GM23338 (cell line): ENCODE measurements at regions not wholly inside any gene's neighbourhood (a gene's known extent, or its start where the extent isn't known, plus 50 kb on each side); places are given as distances from the start of the nearest gene placed in this dataset.

Source experiments
- ATAC-seq: fragments of 200-7000 bp; cut with Tn5 transposase; 3 replicates; pipeline ENCODE4 v1.9.1; 2020
- DNase-seq: peaks from one replicate; pipeline ENCODE4 v3.0.0-alpha.2; 2015; ENCODE audit warnings: low spot score
- H2AFZ ChIP-seq: fragments of 200-600 bp; sonication (generic); 2 replicates; pipeline ENCODE4 v1.8.0; 2016; ENCODE audit warnings: antibody characterized with exemption, mild to moderate bottlenecking, moderate library complexity
- H3F3A ChIP-seq: fragments of 200-600 bp; sonication (generic); replicated peaks from 2 replicates; pipeline ENCODE4 v1.8.0; 2017; ENCODE audit warnings: antibody characterized with exemption, mixed run types, low read depth
- H3K27ac ChIP-seq: fragments of 200-600 bp; sonication (generic); 2 replicates; pipeline ENCODE4 v1.6.1; 2016; ENCODE audit warnings: low read depth
- H3K27me3 ChIP-seq: fragments of 200-600 bp; sonication (generic); 2 replicates; pipeline ENCODE4 v1.8.0; 2016; ENCODE audit warnings: mild to moderate bottlenecking, mixed run types, moderate library complexity; ENCODE audit not compliant: insufficient read depth
- H3K36me3 ChIP-seq: fragments of 200-600 bp; sonication (generic); 2 replicates; pipeline ENCODE4 v1.8.0; 2016; ENCODE audit warnings: mild to moderate bottlenecking; ENCODE audit not compliant: insufficient read depth
- H3K4me1 ChIP-seq: fragments of 200-600 bp; sonication (generic); 2 replicates; pipeline ENCODE4 v1.8.0; 2016; ENCODE audit warnings: mild to moderate bottlenecking, moderate library complexity; ENCODE audit not compliant: insufficient read depth
- H3K4me2 ChIP-seq: fragments of 200-600 bp; sonication (generic); 2 replicates; pipeline ENCODE4 v1.7.1; 2017; ENCODE audit warnings: mixed run types
- H3K4me3 ChIP-seq: fragments of 200-600 bp; sonication (generic); 2 replicates; pipeline ENCODE4 v1.6.1; 2016; ENCODE audit warnings: mixed run types
- H3K79me2 ChIP-seq: fragments of 200-600 bp; sonication (generic); replicated peaks from 2 replicates; pipeline ENCODE4 v1.8.0; 2017; ENCODE audit warnings: mild to moderate bottlenecking; ENCODE audit not compliant: insufficient read depth
- H3K9me2 ChIP-seq: fragments of 200-600 bp; sonication (generic); 2 replicates; pipeline ENCODE4 v1.8.0; 2017; ENCODE audit not compliant: insufficient read depth
- H4K20me1 ChIP-seq: fragments of 200-600 bp; sonication (generic); replicated peaks from 2 replicates; pipeline ENCODE4 v1.8.0; 2017; ENCODE audit warnings: mild to moderate bottlenecking; ENCODE audit not compliant: insufficient read depth
- H3K27ac Mint-ChIP-seq: 2 replicates; pipeline ENCODE4 v1.8.0; 2020; ENCODE audit warnings: inconsistent platforms, mild to moderate bottlenecking, moderate library complexity, mixed read lengths
- H3K27me3 Mint-ChIP-seq: 3 replicates; pipeline ENCODE4 v1.8.0; 2022; ENCODE audit warnings: low read depth, mild to moderate bottlenecking, moderate library complexity, mixed read lengths, inconsistent platforms; ENCODE audit not compliant: insufficient read depth, poor library complexity
- H3K36me3 Mint-ChIP-seq: 3 replicates; pipeline ENCODE4 v1.8.0; 2021; ENCODE audit warnings: low read depth, mild to moderate bottlenecking, inconsistent platforms, moderate library complexity, mixed read lengths
- H3K4me1 Mint-ChIP-seq: 3 replicates; pipeline ENCODE4 v1.8.0; 2020; ENCODE audit warnings: mild to moderate bottlenecking, inconsistent platforms, mixed read lengths
- H3K4me3 Mint-ChIP-seq: 3 replicates; pipeline ENCODE4 v1.8.0; 2021; ENCODE audit warnings: moderate library complexity, mild to moderate bottlenecking, inconsistent platforms, mixed read lengths
- H3K9me3 Mint-ChIP-seq: 3 replicates; pipeline ENCODE4 v1.8.0; 2020; ENCODE audit warnings: moderate library complexity, mild to moderate bottlenecking, inconsistent platforms, mixed read lengths
- CREB1 ChIP-seq: fragments of 250-450 bp; sonication (Bioruptor Pico); IDR thresholded peaks from 2 replicates; pipeline ENCODE4 v1.5.0; 2020; ENCODE audit warnings: low read depth, mild to moderate bottlenecking, moderate library complexity
- ETS1 ChIP-seq: IDR thresholded peaks from 2 replicates; pipeline ENCODE4 v1.6.1; 2016; ENCODE audit warnings: antibody characterized with exemption
- EZH2 ChIP-seq: fragments of 200-600 bp; sonication (generic); IDR thresholded peaks from one replicate; pipeline ENCODE4 v1.8.0; 2017; ENCODE audit warnings: antibody characterized with exemption, mild to moderate bottlenecking, low read depth; ENCODE audit not compliant: unreplicated experiment
- EZH2phosphoT487 ChIP-seq: fragments of 200-600 bp; sonication (generic); IDR thresholded peaks from one replicate; pipeline ENCODE4 v1.8.1; 2018; ENCODE audit warnings: antibody characterized with exemption; ENCODE audit not compliant: unreplicated experiment
- NANOG ChIP-seq: IDR thresholded peaks from 2 replicates; pipeline ENCODE4 v1.6.1; 2016; ENCODE audit warnings: antibody characterized with exemption, borderline replicate concordance
- REST ChIP-seq: IDR thresholded peaks from one replicate; pipeline ENCODE4 v1.6.1; 2018; ENCODE audit warnings: antibody characterized with exemption; ENCODE audit not compliant: unreplicated experiment
- STAT1 ChIP-seq: IDR thresholded peaks from one replicate; pipeline ENCODE4 v1.6.1; 2016; ENCODE audit warnings: antibody characterized with exemption; ENCODE audit not compliant: unreplicated experiment
- ZNF462 ChIP-seq: fragments of 250-450 bp; sonication (Bioruptor Pico); IDR thresholded peaks from 2 replicates; pipeline ENCODE4 v1.5.0; 2020; ENCODE audit warnings: mild to moderate bottlenecking, moderate library complexity

DNA sequence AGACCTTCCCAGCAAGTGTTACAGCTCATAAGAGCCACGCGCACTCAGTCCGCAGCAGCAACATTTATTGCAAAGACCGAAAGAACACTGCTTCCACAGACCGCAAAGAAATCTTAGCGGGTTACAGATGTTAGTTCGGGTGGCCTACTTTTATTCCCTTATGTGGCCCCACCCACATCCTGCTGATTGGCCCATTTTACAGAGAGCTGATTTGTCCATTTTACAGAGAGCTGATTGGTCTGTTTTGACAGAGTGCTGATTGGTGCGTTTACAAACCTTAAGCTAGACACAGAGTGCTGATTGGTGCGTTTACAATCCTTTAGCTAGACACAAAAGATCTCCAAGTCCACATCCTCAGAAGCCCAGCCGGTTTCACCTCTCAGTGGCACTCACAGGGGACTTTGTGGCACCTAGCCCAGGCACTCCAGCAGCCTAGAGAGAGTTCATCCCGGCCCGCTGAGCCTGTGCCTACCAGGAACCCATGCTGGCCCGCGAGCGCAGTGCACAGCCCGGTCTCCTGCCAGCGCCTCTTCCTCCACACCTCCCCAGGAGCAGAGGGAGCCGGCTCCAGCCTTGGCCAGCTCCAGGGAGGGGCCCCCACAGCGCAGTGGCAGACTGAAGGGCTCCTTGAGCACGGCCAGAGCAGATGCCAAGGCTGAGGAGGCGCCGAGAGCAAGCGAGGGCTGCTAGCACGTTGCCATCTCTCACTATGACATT lies 244.3 kb upstream of the TSHZ2 start:
- Histone ChIP-seq H3F3A (no peaks in the 10 kb centered on the region), H3K4me1 (no peaks in the 10 kb centered on the region), H3K27me3 (no peaks in the 10 kb centered on the region), H3K4me2 (no peak overlapping the region), H3K27ac (no peak overlapping the region), H3K79me2 (no peaks in the 10 kb centered on the region), H2AFZ (0 out of 2 replicates have a peak overlapping the region, but pooled peaks have one; percentile 23), H3K9me2 (no peaks in the 10 kb centered on the region), H4K20me1 (no peaks in the 10 kb centered on the region), H3K36me3 (no peaks in the 10 kb centered on the region), H3K4me3 (no peak overlapping the region)
- peaks cover 11% of the 10 kb centered on the region for H3K9me3 Mint-ChIP-seq
- no peak overlapping the region for H3K27ac Mint-ChIP-seq
- peaks cover 15% of the 10 kb centered on the region; the same call in 2 of the 3 replicates for H3K36me3 Mint-ChIP-seq
- H3K4me1 Mint-ChIP-seq, result peaks cover 3% of the 10 kb centered on the region; the same call in 1 of the 3 replicates
- peaks cover 1% of the 10 kb centered on the region for H3K27me3 Mint-ChIP-seq
- DNase-seq (no peak), ATAC-seq (no peak)
- H3K4me3 Mint-ChIP-seq, result no peak overlapping the region
- no peak for TF ChIP-seq ETS1
- TF ChIP-seq EZH2phosphoT487, result no peak
- TF ChIP-seq NANOG, result no peak

DNA sequence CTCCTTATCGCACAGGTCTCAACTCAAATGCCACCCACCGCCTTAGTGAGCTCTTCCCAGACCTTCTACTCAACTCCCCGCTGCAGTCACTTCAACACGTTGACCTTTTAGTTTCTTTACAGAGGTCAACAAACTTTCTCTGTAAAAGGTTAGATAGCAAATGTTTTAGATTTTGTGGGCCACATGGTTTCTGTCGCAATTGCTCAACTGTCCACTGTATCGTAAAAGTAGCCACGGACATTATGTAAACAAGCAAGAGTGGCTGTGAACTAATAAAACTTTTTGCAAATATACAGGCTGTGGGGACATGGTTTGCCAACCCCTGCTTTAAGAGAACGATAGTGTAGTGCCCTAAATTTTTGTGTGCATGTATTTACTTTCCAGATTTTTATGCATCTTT lies 247.6 kb upstream of the TSHZ2 start:
- Histone ChIP-seq H3K27me3 (no peaks in the 10 kb centered on the region), H3K4me2 (no peak overlapping the region), H3K36me3 (no peaks in the 10 kb centered on the region), H3K9me2 (no peaks in the 10 kb centered on the region), H3K27ac (no peak overlapping the region), H4K20me1 (no peaks in the 10 kb centered on the region), H3K4me1 (no peaks in the 10 kb centered on the region), H2AFZ (no peak overlapping the region; the same call in 1 of the 2 replicates), H3F3A (no peaks in the 10 kb centered on the region), H3K79me2 (no peaks in the 10 kb centered on the region), H3K4me3 (no peak overlapping the region)
- ATAC-seq, result no peak
- no peak for DNase-seq
- H3K36me3 Mint-ChIP-seq, result peaks cover 11% of the 10 kb centered on the region; the same call in 2 of the 3 replicates
- H3K9me3 Mint-ChIP-seq, result peaks cover 7% of the 10 kb centered on the region; the same call in 1 of the 3 replicates
- no peak overlapping the region for H3K27ac Mint-ChIP-seq
- peaks cover 4% of the 10 kb centered on the region; the same call in 1 of the 3 replicates for H3K4me1 Mint-ChIP-seq
- no peaks in the 10 kb centered on the region for H3K27me3 Mint-ChIP-seq
- no peak overlapping the region for H3K4me3 Mint-ChIP-seq
- TF ChIP-seq STAT1, result no peak
- TF ChIP-seq EZH2, result no peak
- TF ChIP-seq EZH2phosphoT487, result no peak
- TF ChIP-seq ZNF462 (CRISPR knock-in tag), result no peak
- no peak for TF ChIP-seq ETS1
- no peak for TF ChIP-seq CREB1
- TF ChIP-seq REST, result no peak
